ENCODE measurements at regions not wholly inside any gene's neighbourhood (a gene's known extent, or its start where the extent isn't known, plus 50 kb on each side); places are given as distances from the start of the nearest gene placed in this dataset.
"Not testable (repeated sequence)": the region's sequence is repeated elsewhere in the genome, so short reads cannot be mapped to it uniquely, and the experiment has no call there.

DNA sequence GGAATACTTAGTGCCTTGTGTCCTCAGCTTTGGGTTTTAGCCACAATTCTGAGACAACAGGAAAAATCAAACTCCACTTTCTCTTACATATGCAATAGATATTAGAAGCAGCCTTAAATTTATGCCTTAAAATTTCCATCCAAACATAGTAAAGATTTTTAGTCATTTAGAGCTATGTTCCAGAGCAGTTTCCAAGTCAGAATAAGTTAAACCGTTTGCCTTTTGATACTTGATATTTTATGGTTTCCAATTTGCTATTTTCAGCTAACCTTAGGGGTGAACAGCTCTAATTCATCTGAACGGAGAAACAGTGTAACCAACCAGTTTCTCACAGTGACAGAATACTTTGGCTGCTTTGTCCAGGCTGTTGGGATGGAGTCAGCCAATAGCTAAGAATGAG lies 125.8 kb upstream of the RXFP1 start:
- H3K4me3 ChIP-seq (ENCODE audit: low read length), result no peak overlapping the region
- no peak for DNase-seq (ENCODE audit: low read depth)
- TF ChIP-seq CTCF (conservative IDR thresholded peaks at IDR 0.05; ENCODE audit: low read depth, low read length), result no peak

DNA sequence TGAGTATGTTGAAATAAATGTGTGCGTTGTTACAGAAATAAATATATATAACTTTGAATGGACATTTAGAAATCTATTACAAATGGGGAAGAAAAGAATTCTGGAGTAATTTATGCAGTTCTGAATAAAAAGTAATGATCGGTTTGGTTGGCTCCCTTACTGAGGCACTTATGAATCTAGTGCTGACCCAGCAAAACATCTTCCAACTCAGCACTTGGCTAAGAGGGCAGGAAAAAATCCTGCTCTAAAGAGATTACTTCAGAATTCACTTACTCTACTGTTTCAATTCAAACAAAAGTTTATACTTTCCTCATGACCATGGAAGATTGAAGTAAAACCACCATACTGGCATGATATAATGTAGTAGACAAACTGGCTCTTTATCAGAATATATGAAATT lies 123.9 kb upstream of the RXFP1 start:
- no peak for DNase-seq (ENCODE audit: low read depth)
- no peak for TF ChIP-seq CTCF (conservative IDR thresholded peaks at IDR 0.05; ENCODE audit: low read depth, low read length)
- H3K4me3 ChIP-seq (ENCODE audit: low read length), result no peak overlapping the region

DNA sequence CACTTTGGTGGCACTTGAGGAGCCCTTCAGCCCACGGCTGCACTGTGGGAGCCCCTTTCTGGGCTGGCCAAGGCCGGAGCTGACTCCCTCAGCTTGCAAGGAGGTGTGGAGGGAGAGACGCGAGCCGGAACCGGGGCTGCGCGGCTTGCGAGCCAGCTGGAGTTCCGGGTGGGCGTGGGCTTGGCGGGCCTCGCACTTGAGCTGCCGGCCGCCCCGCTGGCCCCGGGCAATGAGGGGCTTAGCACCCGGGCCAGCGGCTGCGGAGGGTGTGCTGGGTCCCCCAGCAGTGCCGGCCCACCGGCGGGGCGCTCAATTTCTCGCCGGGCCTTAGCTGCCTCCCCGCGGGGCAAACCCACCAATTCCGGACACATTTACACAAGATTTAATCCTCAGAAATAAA lies 113.7 kb upstream of the RXFP1 start:
- DNase-seq (ENCODE audit: low read depth); H3K4me3 ChIP-seq (ENCODE audit: low read length): not testable (repeated sequence)

DNA sequence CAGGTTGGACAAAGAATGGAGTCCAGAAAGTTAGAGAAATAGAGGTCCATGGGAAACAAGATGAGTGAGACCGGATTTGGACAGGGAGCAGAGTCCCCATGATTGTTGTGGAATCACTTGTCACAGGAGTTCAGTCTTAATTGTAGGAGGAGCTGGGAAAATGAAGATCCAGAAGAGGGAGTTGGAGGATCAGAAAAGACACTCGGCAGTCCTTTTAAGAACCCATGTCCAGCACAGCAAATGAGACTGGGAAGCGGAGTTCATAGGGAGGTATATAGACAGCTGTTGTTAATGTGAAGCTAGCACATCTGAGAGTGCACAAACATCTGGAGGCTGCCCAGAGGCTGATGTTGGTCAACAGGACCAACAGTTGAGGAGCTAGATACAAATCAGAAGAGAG lies 111.4 kb upstream of the RXFP1 start:
- no peak for TF ChIP-seq CTCF (conservative IDR thresholded peaks at IDR 0.05; ENCODE audit: low read depth, low read length)
- no peak overlapping the region for H3K4me3 ChIP-seq (ENCODE audit: low read length)
- no peak for DNase-seq (ENCODE audit: low read depth)

DNA sequence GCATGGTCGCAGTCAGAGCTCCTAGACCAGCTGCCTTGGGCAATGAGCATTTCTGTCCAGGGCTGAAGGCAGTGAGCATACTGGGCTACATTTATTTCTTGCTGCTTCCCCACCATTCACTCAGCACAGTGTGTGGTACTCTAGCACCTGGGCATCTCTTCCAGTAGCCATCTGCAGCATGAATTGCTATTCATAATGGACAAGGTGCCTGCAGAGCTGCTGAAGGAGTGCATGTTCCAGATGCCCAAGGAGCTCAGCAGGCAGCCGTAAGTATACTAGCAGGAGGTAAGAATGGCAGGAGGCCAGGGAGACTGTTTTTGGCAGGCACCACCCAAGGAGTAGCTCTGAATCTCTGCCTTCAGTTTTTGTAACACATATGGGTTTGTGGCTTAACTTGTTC lies 110.4 kb upstream of the RXFP1 start:
- TF ChIP-seq CTCF (conservative IDR thresholded peaks at IDR 0.05; ENCODE audit: low read depth, low read length), result no peak
- DNase-seq (ENCODE audit: low read depth), result no peak
- H3K4me3 ChIP-seq (ENCODE audit: low read length), result no peak overlapping the region

DNA sequence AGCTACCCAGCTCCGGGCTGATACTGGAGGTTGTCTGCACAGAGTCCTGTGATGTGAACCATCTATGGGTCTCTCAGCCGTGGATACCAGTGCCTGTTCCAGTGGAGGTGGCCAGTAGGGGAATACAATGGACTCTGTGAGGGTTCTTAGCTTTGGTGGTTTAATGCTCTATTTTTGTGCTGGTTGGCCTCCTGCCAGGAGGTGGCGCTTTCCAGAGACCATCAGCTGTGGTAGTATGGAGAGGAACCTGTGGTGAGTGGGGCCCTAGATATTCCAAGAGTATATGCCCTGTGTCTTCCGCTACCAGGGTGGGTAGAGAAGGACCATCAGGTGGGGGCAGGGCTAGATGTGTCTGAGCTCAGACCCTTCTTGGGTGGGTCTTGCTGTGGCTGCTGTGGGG lies 103.0 kb upstream of the RXFP1 start:
- DNase-seq (ENCODE audit: low read depth); H3K4me3 ChIP-seq (ENCODE audit: low read length): not testable (repeated sequence)

GRCh38 chr4:158420782-158421181 lies 100.9 kb upstream of the RXFP1 start:
- TF ChIP-seq CTCF (conservative IDR thresholded peaks at IDR 0.05; ENCODE audit: low read depth, low read length), result no peak
- DNase-seq (ENCODE audit: low read depth), result no peak
- H3K4me3 ChIP-seq (ENCODE audit: low read length), result no peak overlapping the region

GRCh38 chr4:158422546-158422945 lies 99.1 kb upstream of the RXFP1 start:
- DNase-seq (ENCODE audit: low read depth), result no peak
- no peak overlapping the region for H3K4me3 ChIP-seq (ENCODE audit: low read length)
- TF ChIP-seq CTCF (conservative IDR thresholded peaks at IDR 0.05; ENCODE audit: low read depth, low read length), result no peak
